ENCODE measurements at regions not wholly inside any gene's neighbourhood (a gene's known extent, or its start where the extent isn't known, plus 50 kb on each side); places are given as distances from the start of the nearest gene placed in this dataset.

- no peak for TF ChIP-seq EZH2 (IDR thresholded peaks at IDR 0.05; ENCODE audit: low read length)
- no peak for TF ChIP-seq CTCF (optimal IDR thresholded peaks at IDR 0.05 in 1 of 3, IDR thresholded peaks at IDR 0.05 in 1 of 3, conservative IDR thresholded peaks at IDR 0.05 in 1 of 3; ENCODE audit: extremely low read depth in 1 of 3, insufficient read depth in 2 of 3, low read length in 3 of 3)
These were observed 69.3 kb upstream of the HMGB1 start for GRCh38 chr13:30535046-30535445.
